HepG2 (cell line): ENCODE measurements at regions not wholly inside any gene's neighbourhood (a gene's known extent, or its start where the extent isn't known, plus 50 kb on each side); places are given as distances from the start of the nearest gene placed in this dataset.

ENCODE experiments used
- ARNTL ChIP-seq: sonication (generic); formaldehyde crosslinking; IDR thresholded peaks from 2 replicates; pipeline ENCODE4 v1.4.0; 2020; ENCODE audit warnings: mild to moderate bottlenecking, missing genetic modification reagents
- ELF3 ChIP-seq: IDR thresholded peaks from 2 replicates; pipeline ENCODE4 v1.6.1; 2016; ENCODE audit warnings: missing genetic modification reagents, missing compliant biosample characterization
- KDM4B ChIP-seq: sonication (generic); formaldehyde crosslinking; IDR thresholded peaks from 2 replicates; pipeline ENCODE4 v1.4.0; 2020; ENCODE audit warnings: missing genetic modification reagents
- RFX3 ChIP-seq: IDR thresholded peaks from 2 replicates; pipeline ENCODE4 v1.6.1; 2016; ENCODE audit warnings: missing biosample characterization, missing genetic modification reagents
- SNRNP70 ChIP-seq: fragments of 200-400 bp; formaldehyde crosslinking; IDR thresholded peaks from 2 replicates; pipeline ENCODE4 v1.6.1; 2017; ENCODE audit warnings: mild to moderate bottlenecking, low read depth, low read length, moderate library complexity
- SP1 ChIP-seq, 2 experiments: fragments of 450-650 bp in 1 of 2; sonication (generic) in 1 of 2; formaldehyde crosslinking in 1 of 2; IDR thresholded peaks; 2 replicates each; pipeline versions ENCODE4 v1.4.0 to v1.6.1; 2016 to 2020; ENCODE audit warnings: missing genetic modification reagents in 1 of 2
- TMF1 ChIP-seq: sonication (generic); formaldehyde crosslinking; IDR thresholded peaks from 2 replicates; pipeline ENCODE4 v1.8.1; 2022; ENCODE audit warnings: low read depth, missing genetic modification reagents
- ZNF251 ChIP-seq: sonication (generic); formaldehyde crosslinking; IDR thresholded peaks from 2 replicates; pipeline ENCODE4 v1.9.0; 2021; ENCODE audit warnings: mild to moderate bottlenecking, missing genetic modification reagents
- ZNF430 ChIP-seq: sonication (generic); formaldehyde crosslinking; IDR thresholded peaks from 2 replicates; pipeline ENCODE4 v1.9.0; 2021; ENCODE audit warnings: mild to moderate bottlenecking, missing genetic modification reagents
- TF ChIP-seq, protein P1 (sequence below): IDR thresholded peaks from 2 replicates; pipeline ENCODE4 v1.6.1; 2012; ENCODE audit warnings: low read length, improper control_type of control experiment
- TF ChIP-seq, protein P2 (sequence below): sonication (generic); formaldehyde crosslinking; IDR thresholded peaks from 2 replicates; pipeline ENCODE4 v1.8.0; 2022; ENCODE audit warnings: missing genetic modification reagents, mild to moderate bottlenecking, moderate library complexity, borderline replicate concordance
- TF ChIP-seq, protein P3 (sequence below): sonication (generic); formaldehyde crosslinking; IDR thresholded peaks from 2 replicates; pipeline ENCODE4 v1.4.0; 2020; ENCODE audit warnings: missing genetic modification reagents, borderline replicate concordance
- TF ChIP-seq, protein P4 (sequence below): sonication (generic); formaldehyde crosslinking; IDR thresholded peaks from 2 replicates; pipeline ENCODE4 v1.4.0; 2020; ENCODE audit warnings: missing genetic modification reagents, borderline replicate concordance
- TF ChIP-seq, protein P5 (sequence below): IDR thresholded peaks from 2 replicates; pipeline ENCODE4 v1.6.1; 2012; ENCODE audit warnings: inconsistent platforms

DNA sequence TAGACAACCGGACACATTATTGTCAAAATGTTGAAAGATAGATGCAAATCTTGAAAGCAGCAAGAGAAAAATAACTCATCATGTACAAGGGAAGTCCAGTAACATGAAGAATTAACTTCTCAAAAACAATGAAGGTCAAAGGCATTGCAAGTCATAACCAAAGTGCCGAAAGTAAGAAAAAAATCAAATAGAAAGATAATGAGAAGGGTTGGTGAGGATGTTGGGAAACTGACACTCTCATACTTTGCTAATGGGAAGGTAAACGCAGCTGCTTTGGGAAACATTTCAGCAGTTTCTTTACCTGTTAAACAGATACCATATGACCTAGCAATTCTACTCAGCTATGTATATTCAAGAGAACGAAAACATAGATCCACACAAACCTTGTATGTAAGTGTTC, 303.0 kb downstream of the ARL4A start (continued):
- TF ChIP-seq, protein P1, sequence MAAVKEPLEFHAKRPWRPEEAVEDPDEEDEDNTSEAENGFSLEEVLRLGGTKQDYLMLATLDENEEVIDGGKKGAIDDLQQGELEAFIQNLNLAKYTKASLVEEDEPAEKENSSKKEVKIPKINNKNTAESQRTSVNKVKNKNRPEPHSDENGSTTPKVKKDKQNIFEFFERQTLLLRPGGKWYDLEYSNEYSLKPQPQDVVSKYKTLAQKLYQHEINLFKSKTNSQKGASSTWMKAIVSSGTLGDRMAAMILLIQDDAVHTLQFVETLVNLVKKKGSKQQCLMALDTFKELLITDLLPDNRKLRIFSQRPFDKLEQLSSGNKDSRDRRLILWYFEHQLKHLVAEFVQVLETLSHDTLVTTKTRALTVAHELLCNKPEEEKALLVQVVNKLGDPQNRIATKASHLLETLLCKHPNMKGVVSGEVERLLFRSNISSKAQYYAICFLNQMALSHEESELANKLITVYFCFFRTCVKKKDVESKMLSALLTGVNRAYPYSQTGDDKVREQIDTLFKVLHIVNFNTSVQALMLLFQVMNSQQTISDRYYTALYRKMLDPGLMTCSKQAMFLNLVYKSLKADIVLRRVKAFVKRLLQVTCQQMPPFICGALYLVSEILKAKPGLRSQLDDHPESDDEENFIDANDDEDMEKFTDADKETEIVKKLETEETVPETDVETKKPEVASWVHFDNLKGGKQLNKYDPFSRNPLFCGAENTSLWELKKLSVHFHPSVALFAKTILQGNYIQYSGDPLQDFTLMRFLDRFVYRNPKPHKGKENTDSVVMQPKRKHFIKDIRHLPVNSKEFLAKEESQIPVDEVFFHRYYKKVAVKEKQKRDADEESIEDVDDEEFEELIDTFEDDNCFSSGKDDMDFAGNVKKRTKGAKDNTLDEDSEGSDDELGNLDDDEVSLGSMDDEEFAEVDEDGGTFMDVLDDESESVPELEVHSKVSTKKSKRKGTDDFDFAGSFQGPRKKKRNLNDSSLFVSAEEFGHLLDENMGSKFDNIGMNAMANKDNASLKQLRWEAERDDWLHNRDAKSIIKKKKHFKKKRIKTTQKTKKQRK, result no peak
- TF ChIP-seq RFX3 (CRISPR knock-in tag) (no peak), ARNTL (CRISPR knock-in tag) (no peak), TMF1 (no peak), SP1 (IDR thresholded peaks at IDR 0.05) (no peak), SP1 (CRISPR knock-in tag; IDR thresholded peaks at IDR 0.05) (no peak), KDM4B (no peak), ZNF430 (CRISPR knock-in tag) (no peak), ELF3 (CRISPR knock-in tag) (no peak), SNRNP70 (no peak), ZNF251 (CRISPR knock-in tag) (no peak)
- TF ChIP-seq, protein P2, sequence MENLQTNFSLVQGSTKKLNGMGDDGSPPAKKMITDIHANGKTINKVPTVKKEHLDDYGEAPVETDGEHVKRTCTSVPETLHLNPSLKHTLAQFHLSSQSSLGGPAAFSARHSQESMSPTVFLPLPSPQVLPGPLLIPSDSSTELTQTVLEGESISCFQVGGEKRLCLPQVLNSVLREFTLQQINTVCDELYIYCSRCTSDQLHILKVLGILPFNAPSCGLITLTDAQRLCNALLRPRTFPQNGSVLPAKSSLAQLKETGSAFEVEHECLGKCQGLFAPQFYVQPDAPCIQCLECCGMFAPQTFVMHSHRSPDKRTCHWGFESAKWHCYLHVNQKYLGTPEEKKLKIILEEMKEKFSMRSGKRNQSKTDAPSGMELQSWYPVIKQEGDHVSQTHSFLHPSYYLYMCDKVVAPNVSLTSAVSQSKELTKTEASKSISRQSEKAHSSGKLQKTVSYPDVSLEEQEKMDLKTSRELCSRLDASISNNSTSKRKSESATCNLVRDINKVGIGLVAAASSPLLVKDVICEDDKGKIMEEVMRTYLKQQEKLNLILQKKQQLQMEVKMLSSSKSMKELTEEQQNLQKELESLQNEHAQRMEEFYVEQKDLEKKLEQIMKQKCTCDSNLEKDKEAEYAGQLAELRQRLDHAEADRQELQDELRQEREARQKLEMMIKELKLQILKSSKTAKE (CRISPR knock-in tag), result no peak
- TF ChIP-seq, protein P3, sequence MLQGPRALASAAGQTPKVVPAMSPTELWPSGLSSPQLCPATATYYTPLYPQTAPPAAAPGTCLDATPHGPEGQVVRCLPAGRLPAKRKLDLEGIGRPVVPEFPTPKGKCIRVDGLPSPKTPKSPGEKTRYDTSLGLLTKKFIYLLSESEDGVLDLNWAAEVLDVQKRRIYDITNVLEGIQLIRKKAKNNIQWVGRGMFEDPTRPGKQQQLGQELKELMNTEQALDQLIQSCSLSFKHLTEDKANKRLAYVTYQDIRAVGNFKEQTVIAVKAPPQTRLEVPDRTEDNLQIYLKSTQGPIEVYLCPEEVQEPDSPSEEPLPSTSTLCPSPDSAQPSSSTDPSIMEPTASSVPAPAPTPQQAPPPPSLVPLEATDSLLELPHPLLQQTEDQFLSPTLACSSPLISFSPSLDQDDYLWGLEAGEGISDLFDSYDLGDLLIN (CRISPR knock-in tag), result no peak
- TF ChIP-seq, protein P4, sequence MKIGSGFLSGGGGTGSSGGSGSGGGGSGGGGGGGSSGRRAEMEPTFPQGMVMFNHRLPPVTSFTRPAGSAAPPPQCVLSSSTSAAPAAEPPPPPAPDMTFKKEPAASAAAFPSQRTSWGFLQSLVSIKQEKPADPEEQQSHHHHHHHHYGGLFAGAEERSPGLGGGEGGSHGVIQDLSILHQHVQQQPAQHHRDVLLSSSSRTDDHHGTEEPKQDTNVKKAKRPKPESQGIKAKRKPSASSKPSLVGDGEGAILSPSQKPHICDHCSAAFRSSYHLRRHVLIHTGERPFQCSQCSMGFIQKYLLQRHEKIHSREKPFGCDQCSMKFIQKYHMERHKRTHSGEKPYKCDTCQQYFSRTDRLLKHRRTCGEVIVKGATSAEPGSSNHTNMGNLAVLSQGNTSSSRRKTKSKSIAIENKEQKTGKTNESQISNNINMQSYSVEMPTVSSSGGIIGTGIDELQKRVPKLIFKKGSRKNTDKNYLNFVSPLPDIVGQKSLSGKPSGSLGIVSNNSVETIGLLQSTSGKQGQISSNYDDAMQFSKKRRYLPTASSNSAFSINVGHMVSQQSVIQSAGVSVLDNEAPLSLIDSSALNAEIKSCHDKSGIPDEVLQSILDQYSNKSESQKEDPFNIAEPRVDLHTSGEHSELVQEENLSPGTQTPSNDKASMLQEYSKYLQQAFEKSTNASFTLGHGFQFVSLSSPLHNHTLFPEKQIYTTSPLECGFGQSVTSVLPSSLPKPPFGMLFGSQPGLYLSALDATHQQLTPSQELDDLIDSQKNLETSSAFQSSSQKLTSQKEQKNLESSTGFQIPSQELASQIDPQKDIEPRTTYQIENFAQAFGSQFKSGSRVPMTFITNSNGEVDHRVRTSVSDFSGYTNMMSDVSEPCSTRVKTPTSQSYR, result no peak
- TF ChIP-seq, protein P5, sequence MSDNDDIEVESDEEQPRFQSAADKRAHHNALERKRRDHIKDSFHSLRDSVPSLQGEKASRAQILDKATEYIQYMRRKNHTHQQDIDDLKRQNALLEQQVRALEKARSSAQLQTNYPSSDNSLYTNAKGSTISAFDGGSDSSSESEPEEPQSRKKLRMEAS, result no peak
